ENCODE measurements at regions not wholly inside any gene's neighbourhood (a gene's known extent, or its start where the extent isn't known, plus 50 kb on each side); places are given as distances from the start of the nearest gene placed in this dataset.

DNA sequence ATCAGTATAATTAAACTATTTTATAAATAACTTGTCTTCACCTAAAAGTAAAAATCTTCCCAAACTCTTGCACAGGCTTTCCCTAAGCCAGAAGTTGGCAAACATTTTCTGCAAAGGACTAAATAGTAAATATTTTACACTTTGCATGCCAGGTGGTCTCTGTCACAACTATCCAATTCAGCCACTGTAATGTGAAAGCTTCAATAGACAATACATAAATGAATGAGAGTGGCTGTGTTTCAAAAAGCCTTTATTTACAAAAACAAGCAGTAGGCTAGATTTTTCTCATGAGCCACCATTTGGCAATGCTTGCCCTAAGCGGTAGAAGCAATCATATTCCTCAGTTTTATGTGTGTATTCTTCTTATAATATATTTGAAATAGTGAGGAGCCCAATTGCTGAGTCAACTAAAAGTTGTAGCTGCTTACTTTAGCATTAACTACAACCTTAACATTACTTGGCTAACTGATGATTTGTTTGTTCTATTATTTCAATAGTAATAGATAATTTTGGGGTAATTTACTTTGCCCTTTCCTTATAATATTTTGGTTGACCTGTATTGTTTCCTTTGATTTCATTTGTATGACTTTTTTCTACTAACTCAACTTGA is 236.0 kb upstream of the SYT1 start:
- H3K9me3 Mint-ChIP-seq = no peaks in the 10 kb centered on the region; the same call in 1 of the 2 replicates
- no peaks in the 10 kb centered on the region for H3K27me3 Mint-ChIP-seq (ENCODE audit: insufficient read depth)
- TF ChIP-seq, protein P1, sequence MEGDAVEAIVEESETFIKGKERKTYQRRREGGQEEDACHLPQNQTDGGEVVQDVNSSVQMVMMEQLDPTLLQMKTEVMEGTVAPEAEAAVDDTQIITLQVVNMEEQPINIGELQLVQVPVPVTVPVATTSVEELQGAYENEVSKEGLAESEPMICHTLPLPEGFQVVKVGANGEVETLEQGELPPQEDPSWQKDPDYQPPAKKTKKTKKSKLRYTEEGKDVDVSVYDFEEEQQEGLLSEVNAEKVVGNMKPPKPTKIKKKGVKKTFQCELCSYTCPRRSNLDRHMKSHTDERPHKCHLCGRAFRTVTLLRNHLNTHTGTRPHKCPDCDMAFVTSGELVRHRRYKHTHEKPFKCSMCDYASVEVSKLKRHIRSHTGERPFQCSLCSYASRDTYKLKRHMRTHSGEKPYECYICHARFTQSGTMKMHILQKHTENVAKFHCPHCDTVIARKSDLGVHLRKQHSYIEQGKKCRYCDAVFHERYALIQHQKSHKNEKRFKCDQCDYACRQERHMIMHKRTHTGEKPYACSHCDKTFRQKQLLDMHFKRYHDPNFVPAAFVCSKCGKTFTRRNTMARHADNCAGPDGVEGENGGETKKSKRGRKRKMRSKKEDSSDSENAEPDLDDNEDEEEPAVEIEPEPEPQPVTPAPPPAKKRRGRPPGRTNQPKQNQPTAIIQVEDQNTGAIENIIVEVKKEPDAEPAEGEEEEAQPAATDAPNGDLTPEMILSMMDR (IDR thresholded peaks at IDR 0.05) = no peak
- DNase-seq = no peak
- no peaks in the 10 kb centered on the region for H3K4me1 Mint-ChIP-seq (ENCODE audit: low read depth)
- H3K27ac Mint-ChIP-seq = no peak overlapping the region
- no peaks in the 10 kb centered on the region for H3K36me3 Mint-ChIP-seq (ENCODE audit: low read depth)
- H3K4me3 Mint-ChIP-seq = no peak overlapping the region

DNA sequence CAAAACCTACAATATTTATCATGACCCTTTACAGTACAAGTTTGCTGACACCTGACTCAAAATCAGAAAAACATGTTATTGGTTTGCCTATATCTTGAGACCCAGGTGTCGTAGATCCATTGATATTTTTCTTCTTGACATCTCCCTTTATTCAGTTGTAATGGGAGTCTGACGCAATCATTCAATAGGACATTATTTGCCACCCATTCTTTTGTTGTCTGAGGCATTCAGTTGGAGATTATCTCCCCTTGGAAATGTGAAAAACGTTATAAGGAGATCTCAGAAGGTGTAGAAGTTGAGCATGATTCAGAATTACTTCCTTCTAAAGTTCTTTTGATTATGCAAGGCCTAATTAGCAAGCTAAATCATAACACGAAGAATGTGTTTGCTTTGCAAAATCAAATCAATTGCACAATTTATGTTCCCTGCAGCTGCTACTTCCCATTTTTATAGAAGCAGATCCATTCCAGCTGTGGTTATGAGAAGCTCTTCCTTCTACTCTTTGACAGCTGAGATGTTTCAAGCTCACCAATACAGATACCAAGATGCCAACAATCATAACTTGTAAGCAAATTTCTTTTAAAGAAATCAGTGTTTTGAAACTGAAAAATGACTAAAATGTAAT is 228.2 kb upstream of the SYT1 start:
- Mint-ChIP-seq H3K4me3 (no peak overlapping the region), H3K9me3 (no peaks in the 10 kb centered on the region), H3K27me3 (ENCODE audit: insufficient read depth) (no peaks in the 10 kb centered on the region), H3K27ac (no peak overlapping the region), H3K4me1 (ENCODE audit: low read depth) (no peaks in the 10 kb centered on the region), H3K36me3 (ENCODE audit: low read depth) (no peaks in the 10 kb centered on the region)
- no peak for DNase-seq
- TF ChIP-seq, protein P1 (IDR thresholded peaks at IDR 0.05) = no peak

DNA sequence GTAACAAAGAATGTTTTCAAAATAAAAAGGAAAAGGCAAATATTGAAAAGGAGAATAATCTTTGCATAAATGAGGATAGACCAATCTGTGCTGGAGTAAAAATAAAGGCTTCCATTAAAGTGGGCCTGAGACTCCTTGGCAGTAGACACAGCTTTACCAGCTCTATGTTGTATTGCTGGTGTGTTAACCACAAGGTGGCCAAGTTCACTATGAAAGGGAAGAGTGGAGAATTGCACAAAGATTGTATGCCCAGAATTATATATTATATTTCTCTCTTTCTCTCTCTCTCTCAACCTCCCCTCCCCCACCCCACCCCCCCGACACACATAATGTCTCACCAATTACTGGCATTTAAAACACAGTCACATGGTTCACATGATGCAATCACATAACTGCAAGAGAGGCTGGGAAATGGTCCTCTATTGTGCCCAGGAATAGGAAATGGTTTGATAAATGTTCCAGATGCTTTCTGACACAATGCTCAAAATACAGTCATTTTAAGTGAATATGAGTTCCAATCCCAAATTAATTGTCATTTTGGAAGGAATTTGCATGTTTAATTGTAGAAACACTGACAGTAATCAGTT is 222.6 kb upstream of the SYT1 start:
- no peak overlapping the region for H3K27ac Mint-ChIP-seq
- TF ChIP-seq, protein P1 (IDR thresholded peaks at IDR 0.05) = peak; percentile 47
- H3K4me3 Mint-ChIP-seq = no peak overlapping the region
- DNase-seq = peak; percentile 5
- H3K27me3 Mint-ChIP-seq (ENCODE audit: insufficient read depth) = no peaks in the 10 kb centered on the region; the same call in 1 of the 2 replicates
- H3K9me3 Mint-ChIP-seq = no peaks in the 10 kb centered on the region
- no peaks in the 10 kb centered on the region for H3K36me3 Mint-ChIP-seq (ENCODE audit: low read depth)
- H3K4me1 Mint-ChIP-seq (ENCODE audit: low read depth) = peaks cover 8% of the 10 kb centered on the region

DNA sequence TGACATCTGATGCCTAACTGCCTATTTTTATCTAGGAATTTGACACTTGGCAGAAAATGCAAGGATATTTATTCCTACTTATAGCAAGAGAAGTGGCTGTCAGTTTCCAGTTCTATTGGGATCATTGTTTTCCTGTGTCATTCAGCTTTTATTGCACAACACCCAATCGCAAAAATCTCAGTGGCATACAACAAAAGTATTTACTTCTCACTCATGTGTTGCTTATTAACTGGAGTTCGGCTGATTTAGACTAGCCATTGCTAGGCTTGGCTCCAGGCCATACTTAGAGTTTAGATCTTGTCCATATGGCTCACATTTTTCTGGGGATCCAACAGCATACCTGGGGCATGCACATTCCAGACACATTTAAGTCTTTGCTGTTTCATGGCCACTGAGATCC is 218.6 kb upstream of the SYT1 start:
- H3K4me3 Mint-ChIP-seq = no peak overlapping the region
- no peak for DNase-seq
- no peaks in the 10 kb centered on the region; the same call in 1 of the 2 replicates for H3K27me3 Mint-ChIP-seq (ENCODE audit: insufficient read depth)
- no peaks in the 10 kb centered on the region for H3K9me3 Mint-ChIP-seq
- no peaks in the 10 kb centered on the region for H3K36me3 Mint-ChIP-seq (ENCODE audit: low read depth)
- no peak overlapping the region for H3K27ac Mint-ChIP-seq
- H3K4me1 Mint-ChIP-seq (ENCODE audit: low read depth) = peaks cover 8% of the 10 kb centered on the region
- TF ChIP-seq, protein P1 (IDR thresholded peaks at IDR 0.05) = no peak

DNA sequence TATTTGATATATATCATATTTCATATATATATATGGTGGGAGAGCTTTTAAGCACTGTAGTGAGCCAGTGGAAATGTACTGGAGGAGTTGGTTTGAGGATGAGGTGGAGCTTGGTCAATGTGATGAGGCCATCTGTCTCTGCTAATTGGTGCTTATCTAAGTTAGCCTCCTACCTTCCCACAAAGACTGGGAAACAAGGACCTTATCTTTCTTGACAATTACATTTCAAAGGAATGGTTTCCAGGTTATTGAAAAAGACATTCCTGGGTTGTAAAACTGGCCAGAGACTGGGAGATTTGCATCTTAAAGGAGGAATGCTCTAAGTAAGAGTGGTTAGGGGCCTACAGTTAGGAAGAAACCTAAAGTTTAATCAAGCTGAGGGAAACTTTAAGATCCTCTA is 212.8 kb upstream of the SYT1 start:
- Mint-ChIP-seq H3K27ac (no peak overlapping the region), H3K4me3 (no peak overlapping the region), H3K36me3 (ENCODE audit: low read depth) (no peaks in the 10 kb centered on the region), H3K9me3 (no peaks in the 10 kb centered on the region), H3K4me1 (ENCODE audit: low read depth) (no peaks in the 10 kb centered on the region), H3K27me3 (ENCODE audit: insufficient read depth) (no peaks in the 10 kb centered on the region)
- no peak for DNase-seq
- TF ChIP-seq, protein P1 (IDR thresholded peaks at IDR 0.05) = no peak

Data from HFFc6 (cell line).